Activated T-helper 17 cell treated with anti-CD3 and anti-CD28 coated beads, Interleukin-2, amount 50 U/mL, for 72 hours (primary cell): ENCODE measurements at regions not wholly inside any gene's neighbourhood (a gene's known extent, or its start where the extent isn't known, plus 50 kb on each side); places are given as distances from the start of the nearest gene placed in this dataset.

Experiments
- ATAC-seq: fragments of 150-1000 bp; cut with Tn5 transposase; replicated peaks from 2 replicates; pipeline ENCODE4 v1.10.0; 2021; ENCODE audit warnings: mild to moderate bottlenecking, moderate library complexity
- H3K27ac Mint-ChIP-seq: one replicate; pipeline ENCODE4 v1.8.0; 2022; ENCODE audit warnings: mixed read lengths
- H3K27me3 Mint-ChIP-seq: one replicate; pipeline ENCODE4 v1.8.0; 2022; ENCODE audit warnings: mixed read lengths
- H3K36me3 Mint-ChIP-seq: one replicate; pipeline ENCODE4 v1.8.0; 2022; ENCODE audit warnings: low read depth, mild to moderate bottlenecking, mixed read lengths
- H3K4me1 Mint-ChIP-seq: one replicate; pipeline ENCODE4 v1.8.0; 2022; ENCODE audit warnings: mixed read lengths
- H3K4me3 Mint-ChIP-seq: one replicate; pipeline ENCODE4 v1.8.0; 2022; ENCODE audit warnings: mild to moderate bottlenecking, mixed read lengths
- H3K9me3 Mint-ChIP-seq: one replicate; pipeline ENCODE4 v1.8.0; 2022; ENCODE audit warnings: mixed read lengths

DNA sequence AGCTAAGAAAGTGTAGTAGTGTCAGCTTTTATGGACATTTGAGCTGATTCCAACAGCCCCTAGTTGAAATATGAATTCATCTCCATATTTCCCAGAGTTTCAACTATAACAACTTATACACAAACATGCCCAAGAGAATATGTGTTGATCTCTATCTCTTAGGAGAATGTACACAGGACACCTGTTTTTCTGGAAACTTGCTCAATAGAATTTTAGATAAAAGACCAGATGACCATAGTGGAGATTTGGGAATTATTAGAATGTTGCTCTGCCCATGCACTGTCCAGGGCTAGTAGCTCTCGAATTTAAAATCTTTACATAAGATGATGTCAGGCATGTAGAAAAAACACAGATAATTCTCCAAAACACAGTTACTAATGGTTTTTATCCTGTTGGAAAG, 162.3 kb upstream of the VRK2 start:
- no peaks in the 10 kb centered on the region for H3K9me3 Mint-ChIP-seq
- no peak overlapping the region for H3K27ac Mint-ChIP-seq
- H3K4me1 Mint-ChIP-seq, result no peaks in the 10 kb centered on the region
- H3K36me3 Mint-ChIP-seq, result no peaks in the 10 kb centered on the region
- peaks cover 2% of the 10 kb centered on the region for H3K27me3 Mint-ChIP-seq
- ATAC-seq, result no peak
- H3K4me3 Mint-ChIP-seq, result no peak overlapping the region

GRCh38 chr2:57885742-57886141, 160.9 kb upstream of the VRK2 start:
- H3K27ac Mint-ChIP-seq, result no peak overlapping the region
- H3K4me1 Mint-ChIP-seq, result no peaks in the 10 kb centered on the region
- H3K36me3 Mint-ChIP-seq, result no peaks in the 10 kb centered on the region
- H3K9me3 Mint-ChIP-seq, result no peaks in the 10 kb centered on the region
- no peak overlapping the region for H3K4me3 Mint-ChIP-seq
- H3K27me3 Mint-ChIP-seq, result peaks cover 4% of the 10 kb centered on the region
- ATAC-seq, result no peak

DNA sequence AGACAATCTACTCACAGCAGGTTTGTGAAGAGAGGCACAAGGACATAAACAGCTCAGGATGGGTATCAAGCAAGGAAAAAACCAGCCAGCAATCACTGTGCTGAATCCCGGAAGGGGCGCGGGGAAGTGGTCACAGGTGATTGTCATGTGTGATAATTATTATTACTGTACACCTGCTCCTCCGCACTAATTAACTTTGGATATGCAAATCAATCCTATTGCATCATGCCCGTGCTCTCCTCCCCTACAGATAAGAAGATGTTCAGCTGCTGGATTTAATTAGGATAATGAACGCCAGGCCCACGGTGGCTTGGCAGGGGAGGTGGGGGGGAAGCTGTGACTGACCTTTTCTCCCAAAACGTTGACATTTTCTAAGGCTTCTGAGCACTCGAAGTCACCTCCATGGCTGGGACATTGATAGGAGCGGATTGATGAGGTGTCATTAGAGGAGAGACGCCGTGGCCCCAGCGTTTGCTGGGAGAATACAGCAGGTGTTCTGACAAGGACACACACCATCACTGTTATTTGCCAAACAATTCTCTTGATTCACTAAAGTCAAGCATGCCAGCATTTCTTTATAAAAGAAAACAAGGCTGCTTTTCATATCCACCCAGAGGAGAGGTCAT, 160.3 kb upstream of the VRK2 start:
- Mint-ChIP-seq H3K27ac (no peak overlapping the region), H3K4me1 (no peaks in the 10 kb centered on the region), H3K36me3 (no peaks in the 10 kb centered on the region), H3K9me3 (no peaks in the 10 kb centered on the region), H3K27me3 (peaks cover 4% of the 10 kb centered on the region), H3K4me3 (no peak overlapping the region)
- no peak for ATAC-seq

DNA sequence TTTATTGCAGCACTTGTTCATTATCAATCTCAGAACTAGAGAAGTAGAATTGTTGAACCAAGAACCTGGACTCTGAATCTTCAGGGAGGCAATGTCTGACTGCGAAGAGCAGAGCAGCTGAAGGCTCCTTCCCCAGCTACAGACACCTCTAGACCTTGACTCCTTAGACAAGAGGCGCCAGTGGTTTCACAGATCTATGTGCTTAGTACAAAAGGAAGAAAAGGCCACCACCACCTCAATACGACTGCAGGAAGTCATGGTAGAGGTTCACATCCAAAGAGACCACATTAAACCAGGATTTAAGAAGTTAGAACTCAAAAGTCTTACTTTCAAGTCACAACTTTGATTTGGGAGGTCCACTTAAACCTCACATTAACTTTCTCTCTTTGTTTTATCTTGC, 158.1 kb upstream of the VRK2 start:
- H3K4me3 Mint-ChIP-seq, result no peak overlapping the region
- ATAC-seq, result no peak
- H3K9me3 Mint-ChIP-seq, result no peaks in the 10 kb centered on the region
- H3K36me3 Mint-ChIP-seq, result no peaks in the 10 kb centered on the region
- H3K27me3 Mint-ChIP-seq, result peaks cover 4% of the 10 kb centered on the region
- no peak overlapping the region for H3K27ac Mint-ChIP-seq
- no peaks in the 10 kb centered on the region for H3K4me1 Mint-ChIP-seq

GRCh38 chr2:57890464-57890863, 156.1 kb upstream of the VRK2 start:
- H3K36me3 Mint-ChIP-seq, result no peaks in the 10 kb centered on the region
- no peaks in the 10 kb centered on the region for H3K4me1 Mint-ChIP-seq
- H3K27me3 Mint-ChIP-seq, result peaks cover 4% of the 10 kb centered on the region
- no peak overlapping the region for H3K27ac Mint-ChIP-seq
- peak; percentile 45 for ATAC-seq
- no peak overlapping the region for H3K4me3 Mint-ChIP-seq
- H3K9me3 Mint-ChIP-seq, result no peaks in the 10 kb centered on the region

GRCh38 chr2:57891086-57891712, 155.4 kb upstream of the VRK2 start:
- no peak for ATAC-seq

GRCh38 chr2:57892920-57893319, 153.7 kb upstream of the VRK2 start:
- Mint-ChIP-seq H3K9me3 (no peaks in the 10 kb centered on the region), H3K27me3 (peaks cover 4% of the 10 kb centered on the region), H3K4me1 (no peaks in the 10 kb centered on the region), H3K36me3 (no peaks in the 10 kb centered on the region), H3K4me3 (no peak overlapping the region), H3K27ac (no peak overlapping the region)
- ATAC-seq, result no peak

More at GRCh38 chr2:57891086-57891712, 155.4 kb upstream of the VRK2 start:
- H3K27ac Mint-ChIP-seq, result no peak overlapping the region
- no peaks in the 10 kb centered on the region for H3K9me3 Mint-ChIP-seq
- no peaks in the 10 kb centered on the region for H3K36me3 Mint-ChIP-seq
- no peaks in the 10 kb centered on the region for H3K4me1 Mint-ChIP-seq
- H3K27me3 Mint-ChIP-seq, result peaks cover 4% of the 10 kb centered on the region
- no peak overlapping the region for H3K4me3 Mint-ChIP-seq

DNA sequence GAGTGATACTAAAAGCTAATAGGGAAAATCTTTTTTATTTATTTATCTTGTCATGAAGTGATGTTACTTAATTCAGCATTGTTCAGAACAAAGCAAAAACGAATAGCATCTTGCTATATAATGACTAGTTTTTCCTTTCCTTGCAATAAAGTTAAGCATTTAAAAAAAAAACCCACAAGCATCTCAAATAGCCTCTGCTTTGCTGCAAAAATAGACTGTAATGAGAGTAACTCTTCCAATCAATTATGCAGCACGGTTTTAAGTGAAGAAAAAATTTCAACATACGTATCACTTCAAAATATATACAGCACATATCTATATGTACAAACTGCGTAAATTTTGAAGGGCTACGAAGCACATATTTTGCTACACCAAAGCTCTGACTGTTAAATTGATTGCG, 153.3 kb upstream of the VRK2 start:
- H3K9me3 Mint-ChIP-seq, result no peaks in the 10 kb centered on the region

DNA sequence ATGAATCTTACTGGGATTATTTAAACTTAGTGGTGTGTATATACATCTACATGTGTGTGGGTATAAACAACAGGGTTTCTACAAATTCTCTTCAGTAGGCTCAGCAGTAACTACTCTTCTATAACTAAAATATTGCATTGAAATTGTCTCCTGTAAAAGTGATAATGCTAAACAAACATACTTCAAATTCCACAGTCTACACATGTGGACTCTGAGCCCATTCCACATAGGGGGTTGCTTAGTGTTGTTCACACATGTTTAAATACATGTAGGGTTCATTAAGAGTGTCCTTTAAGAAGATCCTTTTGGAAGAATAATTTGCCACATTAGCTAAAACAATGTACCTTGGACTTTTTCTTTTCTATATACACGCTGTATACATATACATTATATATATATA, 152.8 kb upstream of the VRK2 start:
- no peak for ATAC-seq
- Mint-ChIP-seq H3K4me1 (no peaks in the 10 kb centered on the region), H3K9me3 (no peaks in the 10 kb centered on the region), H3K27ac (no peak overlapping the region), H3K27me3 (peaks cover 4% of the 10 kb centered on the region), H3K4me3 (no peak overlapping the region), H3K36me3 (no peaks in the 10 kb centered on the region)

More for the DNA sequence above, 153.3 kb upstream of the VRK2 start:
- Mint-ChIP-seq H3K36me3 (no peaks in the 10 kb centered on the region), H3K4me1 (no peaks in the 10 kb centered on the region), H3K4me3 (no peak overlapping the region), H3K27me3 (peaks cover 4% of the 10 kb centered on the region), H3K27ac (no peak overlapping the region)
- no peak for ATAC-seq

DNA sequence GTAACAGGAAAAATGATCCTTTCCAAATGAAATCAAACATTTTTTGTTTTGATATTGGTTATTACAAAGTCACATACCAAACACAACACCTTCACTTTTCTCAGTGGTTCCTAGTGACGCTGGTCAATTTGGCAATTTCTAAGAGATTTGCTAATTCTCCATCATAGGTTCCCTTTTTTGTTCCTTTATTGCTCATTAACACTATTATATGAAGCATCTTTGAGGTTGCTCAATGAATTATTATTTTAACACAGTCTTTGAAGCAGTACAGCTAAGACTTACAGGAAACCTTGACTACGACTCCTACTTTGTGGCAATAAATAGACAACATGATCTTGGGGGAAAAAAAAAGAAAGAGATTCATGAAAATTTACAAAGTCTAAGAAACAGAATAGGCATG, 152.2 kb upstream of the VRK2 start:
- Mint-ChIP-seq H3K4me3 (no peak overlapping the region), H3K27ac (no peak overlapping the region), H3K36me3 (no peaks in the 10 kb centered on the region), H3K4me1 (no peaks in the 10 kb centered on the region), H3K9me3 (no peaks in the 10 kb centered on the region), H3K27me3 (peaks cover under 1% of the 10 kb centered on the region)
- no peak for ATAC-seq

DNA sequence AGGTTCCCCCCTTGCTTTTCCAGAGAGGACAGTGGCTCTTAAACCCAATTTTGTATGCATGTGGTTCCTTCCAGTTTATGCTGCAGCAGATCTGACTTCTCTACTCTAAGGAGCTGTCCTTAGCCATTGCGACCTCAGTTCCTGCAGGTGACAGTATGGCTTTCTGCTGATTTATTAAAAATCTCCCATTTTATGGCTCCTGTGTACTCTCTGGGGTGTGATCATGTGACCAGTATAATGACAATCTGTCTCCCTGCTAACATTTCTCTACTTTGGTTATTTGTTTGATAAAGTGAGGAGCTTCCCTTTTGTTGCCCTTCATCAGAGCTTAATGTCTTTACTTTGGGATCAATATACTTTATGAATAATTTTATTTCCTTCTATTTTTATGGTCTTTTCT, 148.7 kb upstream of the VRK2 start:
- Mint-ChIP-seq H3K4me1 (no peaks in the 10 kb centered on the region), H3K27me3 (no peaks in the 10 kb centered on the region), H3K4me3 (no peak overlapping the region), H3K27ac (no peak overlapping the region), H3K36me3 (no peaks in the 10 kb centered on the region), H3K9me3 (no peaks in the 10 kb centered on the region)
- ATAC-seq, result no peak

DNA sequence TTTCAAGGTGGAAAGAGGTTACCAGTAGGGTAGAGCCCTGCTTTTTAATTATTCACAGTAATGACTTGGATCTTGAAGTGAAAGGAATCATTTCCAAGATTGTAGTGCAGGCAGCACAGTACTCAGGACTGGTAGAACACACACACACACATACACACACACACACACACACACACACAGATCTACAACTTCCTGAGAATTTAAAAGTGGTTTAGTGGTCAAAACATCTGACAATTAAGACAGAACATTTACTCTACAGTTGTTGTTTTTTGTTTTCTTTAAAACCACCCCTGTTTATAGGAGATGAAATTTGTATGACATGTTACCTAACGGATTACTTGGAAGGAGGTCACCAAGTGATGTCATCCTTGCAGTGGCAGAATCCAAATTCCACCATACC, 146.7 kb upstream of the VRK2 start:
- no peak overlapping the region for H3K4me3 Mint-ChIP-seq
- H3K4me1 Mint-ChIP-seq, result no peaks in the 10 kb centered on the region
- no peaks in the 10 kb centered on the region for H3K36me3 Mint-ChIP-seq
- H3K9me3 Mint-ChIP-seq, result no peaks in the 10 kb centered on the region
- H3K27me3 Mint-ChIP-seq, result no peaks in the 10 kb centered on the region
- ATAC-seq, result no peak
- H3K27ac Mint-ChIP-seq, result no peak overlapping the region

- Mint-ChIP-seq H3K27me3 (no peaks in the 10 kb centered on the region), H3K4me3 (no peak overlapping the region), H3K4me1 (no peaks in the 10 kb centered on the region), H3K36me3 (no peaks in the 10 kb centered on the region), H3K9me3 (no peaks in the 10 kb centered on the region), H3K27ac (no peak overlapping the region)
- no peak for ATAC-seq
Observed at GRCh38 chr2:57902578-57902977, 144.0 kb upstream of the VRK2 start.

DNA sequence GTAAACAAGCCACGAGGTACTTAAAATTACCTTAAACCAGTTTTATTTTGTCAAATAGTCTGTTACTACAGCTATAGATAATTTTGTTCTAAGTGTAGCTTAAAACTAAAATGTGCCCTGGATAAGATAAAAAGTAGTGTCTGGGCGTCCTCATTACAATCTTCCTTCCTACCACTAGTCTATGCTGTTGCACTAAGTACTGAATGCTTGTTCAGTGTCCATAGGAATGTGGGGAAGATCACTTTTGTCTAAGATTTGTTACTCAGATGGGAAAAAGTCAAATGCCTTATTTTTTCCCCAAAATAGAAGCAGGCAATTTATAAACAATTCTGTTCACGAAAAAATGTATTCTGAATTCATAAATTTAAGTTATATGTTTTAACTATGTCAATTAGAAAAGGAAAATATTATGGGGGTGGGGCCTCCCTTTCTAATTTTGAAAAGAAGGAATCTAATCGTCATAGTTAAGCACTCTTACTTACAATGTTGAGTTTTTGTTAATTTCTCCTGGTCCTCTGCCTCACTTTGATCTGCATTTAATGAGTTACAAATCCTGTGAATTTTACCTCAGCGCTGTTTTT, 140.4 kb upstream of the VRK2 start:
- no peaks in the 10 kb centered on the region for H3K36me3 Mint-ChIP-seq
- no peaks in the 10 kb centered on the region for H3K9me3 Mint-ChIP-seq
- ATAC-seq, result peak; percentile 64
- no peaks in the 10 kb centered on the region for H3K4me1 Mint-ChIP-seq
- H3K4me3 Mint-ChIP-seq, result no peak overlapping the region
- no peak overlapping the region for H3K27ac Mint-ChIP-seq
- no peaks in the 10 kb centered on the region for H3K27me3 Mint-ChIP-seq

- Mint-ChIP-seq H3K4me3 (no peak overlapping the region), H3K4me1 (no peaks in the 10 kb centered on the region), H3K36me3 (no peaks in the 10 kb centered on the region), H3K27me3 (no peaks in the 10 kb centered on the region), H3K9me3 (no peaks in the 10 kb centered on the region), H3K27ac (peak overlapping the region; percentile 8)
- ATAC-seq, result no peak
Observed at GRCh38 chr2:57907411-57907810, 139.2 kb upstream of the VRK2 start.
